ENCODE measurements at regions not wholly inside any gene's neighbourhood (a gene's known extent, or its start where the extent isn't known, plus 50 kb on each side); places are given as distances from the start of the nearest gene placed in this dataset.
"Not testable (repeated sequence)": the region's sequence is repeated elsewhere in the genome, so short reads cannot be mapped to it uniquely, and the experiment has no call there.

DNA sequence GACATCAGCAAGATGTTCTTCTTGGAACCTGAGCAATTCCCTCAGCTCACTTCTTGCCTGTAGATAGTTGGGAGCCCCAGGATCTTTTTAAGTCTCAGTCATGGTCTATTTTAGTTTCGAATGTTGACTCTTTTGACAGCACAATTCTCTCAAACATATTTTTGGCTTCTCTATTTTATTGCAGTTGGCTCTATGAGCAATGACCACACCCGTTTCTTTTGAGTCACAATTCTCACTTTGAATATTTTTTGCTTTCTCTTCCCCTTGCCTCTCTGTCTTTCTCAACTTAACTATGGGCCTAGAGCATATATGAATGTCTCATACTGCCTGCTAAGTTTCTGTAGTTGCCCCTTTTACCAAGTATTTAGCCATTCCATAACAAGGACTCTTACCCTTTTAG, 222.8 kb downstream of the PTN start:
- no peaks in the 10 kb centered on the region for H3K27me3 ChIP-seq (ENCODE audit: insufficient read depth, poor library complexity, severe bottlenecking)
- TF ChIP-seq, protein P1, sequence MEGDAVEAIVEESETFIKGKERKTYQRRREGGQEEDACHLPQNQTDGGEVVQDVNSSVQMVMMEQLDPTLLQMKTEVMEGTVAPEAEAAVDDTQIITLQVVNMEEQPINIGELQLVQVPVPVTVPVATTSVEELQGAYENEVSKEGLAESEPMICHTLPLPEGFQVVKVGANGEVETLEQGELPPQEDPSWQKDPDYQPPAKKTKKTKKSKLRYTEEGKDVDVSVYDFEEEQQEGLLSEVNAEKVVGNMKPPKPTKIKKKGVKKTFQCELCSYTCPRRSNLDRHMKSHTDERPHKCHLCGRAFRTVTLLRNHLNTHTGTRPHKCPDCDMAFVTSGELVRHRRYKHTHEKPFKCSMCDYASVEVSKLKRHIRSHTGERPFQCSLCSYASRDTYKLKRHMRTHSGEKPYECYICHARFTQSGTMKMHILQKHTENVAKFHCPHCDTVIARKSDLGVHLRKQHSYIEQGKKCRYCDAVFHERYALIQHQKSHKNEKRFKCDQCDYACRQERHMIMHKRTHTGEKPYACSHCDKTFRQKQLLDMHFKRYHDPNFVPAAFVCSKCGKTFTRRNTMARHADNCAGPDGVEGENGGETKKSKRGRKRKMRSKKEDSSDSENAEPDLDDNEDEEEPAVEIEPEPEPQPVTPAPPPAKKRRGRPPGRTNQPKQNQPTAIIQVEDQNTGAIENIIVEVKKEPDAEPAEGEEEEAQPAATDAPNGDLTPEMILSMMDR (IDR thresholded peaks at IDR 0.05; ENCODE audit: insufficient read depth, low read length), result no peak
- TF ChIP-seq, protein P2, sequence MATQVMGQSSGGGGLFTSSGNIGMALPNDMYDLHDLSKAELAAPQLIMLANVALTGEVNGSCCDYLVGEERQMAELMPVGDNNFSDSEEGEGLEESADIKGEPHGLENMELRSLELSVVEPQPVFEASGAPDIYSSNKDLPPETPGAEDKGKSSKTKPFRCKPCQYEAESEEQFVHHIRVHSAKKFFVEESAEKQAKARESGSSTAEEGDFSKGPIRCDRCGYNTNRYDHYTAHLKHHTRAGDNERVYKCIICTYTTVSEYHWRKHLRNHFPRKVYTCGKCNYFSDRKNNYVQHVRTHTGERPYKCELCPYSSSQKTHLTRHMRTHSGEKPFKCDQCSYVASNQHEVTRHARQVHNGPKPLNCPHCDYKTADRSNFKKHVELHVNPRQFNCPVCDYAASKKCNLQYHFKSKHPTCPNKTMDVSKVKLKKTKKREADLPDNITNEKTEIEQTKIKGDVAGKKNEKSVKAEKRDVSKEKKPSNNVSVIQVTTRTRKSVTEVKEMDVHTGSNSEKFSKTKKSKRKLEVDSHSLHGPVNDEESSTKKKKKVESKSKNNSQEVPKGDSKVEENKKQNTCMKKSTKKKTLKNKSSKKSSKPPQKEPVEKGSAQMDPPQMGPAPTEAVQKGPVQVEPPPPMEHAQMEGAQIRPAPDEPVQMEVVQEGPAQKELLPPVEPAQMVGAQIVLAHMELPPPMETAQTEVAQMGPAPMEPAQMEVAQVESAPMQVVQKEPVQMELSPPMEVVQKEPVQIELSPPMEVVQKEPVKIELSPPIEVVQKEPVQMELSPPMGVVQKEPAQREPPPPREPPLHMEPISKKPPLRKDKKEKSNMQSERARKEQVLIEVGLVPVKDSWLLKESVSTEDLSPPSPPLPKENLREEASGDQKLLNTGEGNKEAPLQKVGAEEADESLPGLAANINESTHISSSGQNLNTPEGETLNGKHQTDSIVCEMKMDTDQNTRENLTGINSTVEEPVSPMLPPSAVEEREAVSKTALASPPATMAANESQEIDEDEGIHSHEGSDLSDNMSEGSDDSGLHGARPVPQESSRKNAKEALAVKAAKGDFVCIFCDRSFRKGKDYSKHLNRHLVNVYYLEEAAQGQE (IDR thresholded peaks at IDR 0.05; ENCODE audit: insufficient replicate concordance, low read depth), result no peak
- TF ChIP-seq GABPA (IDR thresholded peaks at IDR 0.05; ENCODE audit: low read depth) (no peak), SPI1 (IDR thresholded peaks at IDR 0.05; ENCODE audit: borderline replicate concordance, low read depth) (no peak), POLR2AphosphoS5 (IDR thresholded peaks at IDR 0.05; ENCODE audit: low read depth) (no peak)
- H3K4me3 ChIP-seq (replicated peaks; ENCODE audit: insufficient read depth, low read length), result no peak overlapping the region
- DNase-seq (ENCODE audit: low read depth in 1 of 2, low spot score in 1 of 2), result no peak
- H3K27ac ChIP-seq (replicated peaks), result no peak overlapping the region

DNA sequence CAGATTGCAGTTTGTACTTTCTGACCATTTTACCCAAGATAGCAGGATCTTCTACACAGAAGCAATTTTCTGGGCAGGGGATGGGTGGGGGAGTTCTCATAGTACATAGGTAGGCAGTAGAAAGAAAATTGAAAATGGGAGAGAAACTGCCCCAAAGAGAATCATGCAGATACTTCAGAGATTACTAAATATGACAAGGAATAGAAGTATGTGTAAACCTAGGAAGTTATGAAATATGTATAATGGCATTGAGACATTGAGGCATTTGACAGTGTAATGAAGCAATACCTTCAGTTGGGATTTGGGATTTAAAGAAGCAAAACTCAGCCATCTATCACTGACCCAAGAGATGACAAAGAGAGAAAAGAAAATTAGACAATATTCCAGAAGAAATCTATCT, 233.0 kb downstream of the PTN start:
- TF ChIP-seq, protein P2 (IDR thresholded peaks at IDR 0.05; ENCODE audit: insufficient replicate concordance, low read depth), result no peak
- TF ChIP-seq SPI1 (IDR thresholded peaks at IDR 0.05; ENCODE audit: borderline replicate concordance, low read depth) (no peak), POLR2AphosphoS5 (IDR thresholded peaks at IDR 0.05; ENCODE audit: low read depth) (no peak), GABPA (IDR thresholded peaks at IDR 0.05; ENCODE audit: low read depth) (no peak)
- TF ChIP-seq, protein P1 (IDR thresholded peaks at IDR 0.05; ENCODE audit: insufficient read depth, low read length), result no peak
- H3K27ac ChIP-seq (replicated peaks), result no peak overlapping the region
- DNase-seq (ENCODE audit: low read depth in 1 of 2, low spot score in 1 of 2), result no peak
- no peak overlapping the region for H3K4me3 ChIP-seq (replicated peaks; ENCODE audit: insufficient read depth, low read length)
- H3K27me3 ChIP-seq (ENCODE audit: insufficient read depth, poor library complexity, severe bottlenecking), result no peaks in the 10 kb centered on the region

DNA sequence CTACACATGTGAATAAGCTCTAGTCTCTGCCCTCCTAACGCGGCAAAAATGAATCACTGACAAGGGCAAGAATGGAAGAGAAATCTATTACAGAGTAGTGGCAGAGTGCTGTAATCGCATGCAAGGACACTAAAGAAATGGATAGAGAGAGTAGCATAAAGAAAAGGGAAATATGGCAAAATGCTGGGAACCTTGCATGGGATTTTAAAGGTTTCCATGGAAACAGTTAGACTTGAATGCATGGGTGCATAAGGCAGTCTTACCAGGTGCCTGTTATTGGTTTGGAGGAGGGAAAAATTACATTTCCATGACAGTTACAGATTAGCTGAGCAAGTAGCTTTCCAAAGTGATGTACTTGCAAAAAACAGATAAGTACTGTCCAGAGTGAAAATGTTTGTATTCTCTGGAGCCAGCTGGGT, 233.4 kb downstream of the PTN start:
- no peak overlapping the region for H3K27ac ChIP-seq (replicated peaks)
- TF ChIP-seq GABPA (IDR thresholded peaks at IDR 0.05; ENCODE audit: low read depth) (no peak), SPI1 (IDR thresholded peaks at IDR 0.05; ENCODE audit: borderline replicate concordance, low read depth) (no peak), POLR2AphosphoS5 (IDR thresholded peaks at IDR 0.05; ENCODE audit: low read depth) (no peak)
- TF ChIP-seq, protein P1 (IDR thresholded peaks at IDR 0.05; ENCODE audit: insufficient read depth, low read length), result no peak
- TF ChIP-seq, protein P2 (IDR thresholded peaks at IDR 0.05; ENCODE audit: insufficient replicate concordance, low read depth), result no peak
- no peak for DNase-seq (ENCODE audit: low read depth in 1 of 2, low spot score in 1 of 2)

DNA sequence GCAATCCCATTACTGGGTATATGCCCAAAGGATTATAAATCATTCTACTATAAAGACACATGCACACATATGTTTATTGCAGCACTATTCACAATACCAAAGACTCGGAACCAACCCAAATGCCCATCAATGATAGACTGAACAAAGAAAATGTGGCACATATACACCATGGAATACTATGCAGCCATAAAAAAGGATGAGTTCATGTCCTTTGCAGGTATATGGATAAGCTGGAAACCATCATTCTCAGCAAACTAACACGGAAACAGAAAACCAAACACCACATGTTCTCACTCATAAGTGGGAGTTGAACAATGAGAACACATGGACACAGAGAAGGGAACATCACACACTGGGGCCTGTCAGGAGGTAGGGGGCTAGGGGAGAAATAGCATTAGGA, 235.7 kb downstream of the PTN start:
- not testable (repeated sequence) for H3K4me3 ChIP-seq (replicated peaks; ENCODE audit: insufficient read depth, low read length); H3K27me3 ChIP-seq (ENCODE audit: insufficient read depth, poor library complexity, severe bottlenecking); H3K27ac ChIP-seq (replicated peaks); DNase-seq (ENCODE audit: low read depth in 1 of 2, low spot score in 1 of 2)

More for the DNA sequence above, 233.4 kb downstream of the PTN start:
- Histone ChIP-seq H3K4me3 (replicated peaks; ENCODE audit: insufficient read depth, low read length) (no peak overlapping the region), H3K27me3 (ENCODE audit: insufficient read depth, poor library complexity, severe bottlenecking) (no peaks in the 10 kb centered on the region)

DNA sequence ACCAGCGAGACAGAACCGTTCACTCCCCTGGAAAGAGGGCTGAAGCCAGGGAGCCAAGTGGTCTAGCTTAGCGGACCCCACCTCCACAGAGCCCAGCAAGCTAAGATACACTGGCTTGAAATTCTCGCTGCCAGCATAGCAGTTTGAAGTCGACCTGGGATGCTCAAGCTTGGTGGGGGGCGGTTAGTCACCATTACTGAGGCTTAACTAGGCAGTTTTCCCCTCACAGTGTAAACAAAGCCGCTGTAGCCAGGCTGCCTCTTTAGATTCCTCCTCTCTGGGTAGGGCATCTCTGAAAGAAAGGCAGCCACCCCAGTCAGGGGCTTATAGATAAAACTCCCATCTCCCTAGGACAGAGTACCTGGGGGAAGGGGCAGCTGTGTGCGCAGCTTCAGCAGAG, 235.1 kb downstream of the CHRM2 start:
- H3K27ac ChIP-seq (replicated peaks); H3K4me3 ChIP-seq (replicated peaks; ENCODE audit: insufficient read depth, low read length); H3K27me3 ChIP-seq (ENCODE audit: insufficient read depth, poor library complexity, severe bottlenecking); DNase-seq (ENCODE audit: low read depth in 1 of 2, low spot score in 1 of 2): not testable (repeated sequence)
